ENCODE measurements at regions not wholly inside any gene's neighbourhood (a gene's known extent, or its start where the extent isn't known, plus 50 kb on each side); places are given as distances from the start of the nearest gene placed in this dataset.

GRCh38 chr10:10942441-10942840 is 75.2 kb upstream of the CELF2 start:
- ATAC-seq (no peak), DNase-seq (no peak)
- Histone ChIP-seq H3K9me3 (no peaks in the 10 kb centered on the region), H3K4me3 (no peak overlapping the region), H3K36me3 (ENCODE audit: low read depth) (no peaks in the 10 kb centered on the region), H3K4me1 (ENCODE audit: low read depth) (no peaks in the 10 kb centered on the region)
- intact Hi-C loops (cut with DNase I, micrococcal nuclease), result no loop called here
- no peak for TF ChIP-seq CTCF (IDR thresholded peaks at IDR 0.05)

GRCh38 chr10:10946081-10946480 is 71.6 kb upstream of the CELF2 start:
- DNase-seq, result no peak
- no peaks in the 10 kb centered on the region for H3K36me3 ChIP-seq (ENCODE audit: low read depth)
- no peak for ATAC-seq
- no peak for TF ChIP-seq CTCF (IDR thresholded peaks at IDR 0.05)
- no peaks in the 10 kb centered on the region for H3K4me1 ChIP-seq (ENCODE audit: low read depth)
- H3K9me3 ChIP-seq, result no peaks in the 10 kb centered on the region
- H3K4me3 ChIP-seq, result no peak overlapping the region
- intact Hi-C loops (cut with DNase I, micrococcal nuclease), result no loop called here

- no peaks in the 10 kb centered on the region for H3K4me1 ChIP-seq (ENCODE audit: low read depth)
- intact Hi-C loops (cut with DNase I, micrococcal nuclease), result no loop called here
- DNase-seq, result no peak
- no peak overlapping the region for H3K4me3 ChIP-seq
- no peak for TF ChIP-seq CTCF (IDR thresholded peaks at IDR 0.05)
- ATAC-seq, result no peak
- H3K36me3 ChIP-seq (ENCODE audit: low read depth), result no peaks in the 10 kb centered on the region
- H3K9me3 ChIP-seq, result no peaks in the 10 kb centered on the region
Measured at GRCh38 chr10:10946801-10947200, 70.9 kb upstream of the CELF2 start.

GRCh38 chr10:10951675-10952074 is 66.0 kb upstream of the CELF2 start:
- no peak for ATAC-seq
- intact Hi-C loops (cut with DNase I, micrococcal nuclease), result no loop called here

GRCh38 chr10:10952800-10953199 is 64.9 kb upstream of the CELF2 start:
- no peak for TF ChIP-seq CTCF (IDR thresholded peaks at IDR 0.05)
- no peak overlapping the region for H3K4me3 ChIP-seq
- H3K9me3 ChIP-seq, result no peaks in the 10 kb centered on the region
- intact Hi-C loops (cut with DNase I, micrococcal nuclease), result no loop called here
- H3K4me1 ChIP-seq (ENCODE audit: low read depth), result no peaks in the 10 kb centered on the region
- no peak for ATAC-seq
- no peaks in the 10 kb centered on the region for H3K36me3 ChIP-seq (ENCODE audit: low read depth)
- no peak for DNase-seq

More at GRCh38 chr10:10951675-10952074, 66.0 kb upstream of the CELF2 start:
- Histone ChIP-seq H3K36me3 (ENCODE audit: low read depth) (no peaks in the 10 kb centered on the region), H3K4me1 (ENCODE audit: low read depth) (no peaks in the 10 kb centered on the region), H3K9me3 (no peaks in the 10 kb centered on the region), H3K4me3 (no peak overlapping the region)
- DNase-seq, result no peak
- no peak for TF ChIP-seq CTCF (IDR thresholded peaks at IDR 0.05)

All from mucosa of descending colon (tissue), 3 donors.